D721Med (cell line): ENCODE measurements at regions not wholly inside any gene's neighbourhood (a gene's known extent, or its start where the extent isn't known, plus 50 kb on each side); places are given as distances from the start of the nearest gene placed in this dataset.

Source experiments
- DNase-seq: peaks from one replicate; pipeline ENCODE4 v3.0.0; 2011; ENCODE audit warnings: low spot score; ENCODE audit not compliant: insufficient read length
- FAIRE-seq: peaks from 2 replicates; lab custom pipeline; 2011; peaks lifted over from hg19 to GRCh38; lab: Jason Lieb, UNC
- CTCF ChIP-seq: IDR thresholded peaks from 2 replicates; pipeline ENCODE4 v1.5.1; 2012; ENCODE audit warnings: mild to moderate bottlenecking, control low read depth; ENCODE audit not compliant: insufficient read depth; ENCODE audit errors: missing control alignments

GRCh38 chr5:74919041-74919440, 52.9 kb upstream of the FAM169A start:
- no peak for FAIRE-seq
- no peak for TF ChIP-seq CTCF
- DNase-seq, result no peak

DNA sequence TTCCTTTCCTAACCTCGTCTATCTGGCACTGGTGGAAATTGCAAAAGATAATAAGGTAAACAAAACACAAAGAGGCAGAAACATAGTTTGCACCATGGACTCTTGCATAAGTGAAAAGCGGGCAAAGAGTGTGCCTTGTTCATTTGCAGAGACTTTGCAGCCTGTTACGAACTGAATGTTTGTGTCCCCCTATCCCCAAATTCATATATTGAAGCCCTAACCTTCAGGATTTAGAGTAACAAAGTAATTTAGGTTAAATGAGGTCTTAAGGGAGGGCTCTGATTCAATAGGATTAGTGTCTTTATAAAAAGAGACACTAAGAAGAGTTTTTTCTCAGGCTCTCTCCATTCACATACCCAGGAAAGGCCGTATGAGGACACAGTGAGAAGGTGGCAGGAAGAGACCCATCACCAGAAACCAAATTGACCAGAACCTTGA, 52.1 kb upstream of the FAM169A start:
- no peak for TF ChIP-seq CTCF
- no peak for DNase-seq
- no peak for FAIRE-seq

- no peak for TF ChIP-seq CTCF
- no peak for DNase-seq
- no peak for FAIRE-seq
These were observed 50.9 kb upstream of the FAM169A start for GRCh38 chr5:74916831-74917710.
